SK-N-SH treated with all-trans-retinoic acid at 6 μM for 48 hours (cell line): ENCODE measurements at regions not wholly inside any gene's neighbourhood (a gene's known extent, or its start where the extent isn't known, plus 50 kb on each side); places are given as distances from the start of the nearest gene placed in this dataset.

Experiments used
- ATAC-seq: fragments of 200-7000 bp; cut with Tn5 transposase; 3 replicates; pipeline ENCODE4 v1.9.1; 2020; ENCODE audit warnings: mild to moderate bottlenecking, moderate library complexity
- ARNTL ChIP-seq: fragments of 450-650 bp; formaldehyde crosslinking; IDR thresholded peaks from 2 replicates; pipeline ENCODE4 v1.5.0; 2020; ENCODE audit warnings: low read depth, mild to moderate bottlenecking, moderate library complexity, borderline replicate concordance
- BACH2 ChIP-seq: fragments of 250-450 bp; sonication (Bioruptor Pico); IDR thresholded peaks from 2 replicates; pipeline ENCODE4 v1.9.0; 2021; ENCODE audit warnings: mild to moderate bottlenecking, borderline replicate concordance
- CSRNP3 ChIP-seq: fragments of 250-450 bp; sonication (Bioruptor Pico); IDR thresholded peaks from 2 replicates; pipeline ENCODE4 v1.5.1; 2021; ENCODE audit warnings: mild to moderate bottlenecking, moderate library complexity
- ESRRG ChIP-seq: fragments of 250-450 bp; sonication (Bioruptor Pico); IDR thresholded peaks from 2 replicates; pipeline ENCODE4 v1.6.1; 2021; ENCODE audit warnings: mild to moderate bottlenecking
- GLIS3 ChIP-seq: fragments of 250-450 bp; sonication (Bioruptor Pico); IDR thresholded peaks from 2 replicates; pipeline ENCODE4 v1.5.0; 2020; ENCODE audit warnings: mild to moderate bottlenecking, moderate library complexity
- OSR1 ChIP-seq: fragments of 250-450 bp; sonication (Bioruptor Pico); IDR thresholded peaks from 2 replicates; pipeline ENCODE4 v1.8.0; 2022; ENCODE audit warnings: moderate library complexity, mild to moderate bottlenecking, inconsistent platforms
- PATZ1 ChIP-seq: fragments of 250-450 bp; sonication (Bioruptor Pico); IDR thresholded peaks from 2 replicates; pipeline ENCODE4 v1.8.0; 2020; ENCODE audit warnings: mild to moderate bottlenecking, moderate library complexity, borderline replicate concordance
- POU6F1 ChIP-seq: fragments of 250-450 bp; sonication (Bioruptor Pico); IDR thresholded peaks from 2 replicates; pipeline ENCODE4 v1.8.0; 2021; ENCODE audit warnings: low read depth, mild to moderate bottlenecking, moderate library complexity, borderline replicate concordance
- PPARA ChIP-seq: fragments of 250-450 bp; sonication (Bioruptor Pico); IDR thresholded peaks from 2 replicates; pipeline ENCODE4 v1.5.0; 2020; ENCODE audit warnings: mild to moderate bottlenecking, borderline replicate concordance
- RARB ChIP-seq: fragments of 250-450 bp; sonication (Bioruptor Pico); IDR thresholded peaks from 2 replicates; pipeline ENCODE4 v1.8.0; 2021; ENCODE audit warnings: mild to moderate bottlenecking, moderate library complexity
- SNAI2 ChIP-seq: fragments of 250-450 bp; sonication (Bioruptor Pico); IDR thresholded peaks from 2 replicates; pipeline ENCODE4 v1.5.0; 2020; ENCODE audit warnings: mild to moderate bottlenecking, moderate library complexity
- TCF4 ChIP-seq: fragments of 250-450 bp; sonication (Bioruptor Pico); IDR thresholded peaks from 2 replicates; pipeline ENCODE4 v1.8.0; 2021; ENCODE audit warnings: mild to moderate bottlenecking, moderate library complexity, borderline replicate concordance
- TOX ChIP-seq: fragments of 250-450 bp; sonication (Bioruptor Pico); IDR thresholded peaks from 2 replicates; pipeline ENCODE4 v1.8.0; 2021; ENCODE audit warnings: mild to moderate bottlenecking, moderate library complexity, borderline replicate concordance
- TSHZ2 ChIP-seq: fragments of 250-450 bp; sonication (Bioruptor Pico); IDR thresholded peaks from 2 replicates; pipeline ENCODE4 v1.5.0; 2020; ENCODE audit warnings: mild to moderate bottlenecking, moderate library complexity
- ZC3H10 ChIP-seq: fragments of 250-450 bp; sonication (Bioruptor Pico); IDR thresholded peaks from 2 replicates; pipeline ENCODE4 v1.5.1; 2021; ENCODE audit warnings: mild to moderate bottlenecking, moderate library complexity
- ZFP3 ChIP-seq: fragments of 250-450 bp; sonication (Bioruptor Pico); IDR thresholded peaks from 2 replicates; pipeline ENCODE4 v1.5.0; 2020; ENCODE audit warnings: mild to moderate bottlenecking, moderate library complexity
- ZFP30 ChIP-seq: fragments of 450-650 bp; formaldehyde crosslinking; IDR thresholded peaks from 2 replicates; pipeline ENCODE4 v1.5.0; 2022; ENCODE audit warnings: mild to moderate bottlenecking, moderate library complexity
- ZNF565 ChIP-seq: fragments of 450-650 bp; formaldehyde crosslinking; conservative IDR thresholded peaks from 2 replicates; pipeline ENCODE4 v1.5.0; 2020; ENCODE audit warnings: low read depth, mild to moderate bottlenecking, moderate library complexity
- ZNF70 ChIP-seq: fragments of 450-650 bp; formaldehyde crosslinking; IDR thresholded peaks from 2 replicates; pipeline ENCODE4 v1.5.0; 2020; ENCODE audit warnings: mild to moderate bottlenecking, moderate library complexity
- ZNF8 ChIP-seq: fragments of 450-650 bp; formaldehyde crosslinking; IDR thresholded peaks from 2 replicates; pipeline ENCODE4 v1.5.0; 2020; ENCODE audit warnings: mild to moderate bottlenecking, moderate library complexity

- no peak for TF ChIP-seq TSHZ2 (CRISPR knock-in tag)
- no peak for TF ChIP-seq ZC3H10
- TF ChIP-seq TOX = no peak
- no peak for ATAC-seq
Measured at GRCh38 chr2:105962221-105962620, 217.5 kb downstream of the NCK2 start.

- no peak for ATAC-seq
- TF ChIP-seq ZC3H10 (no peak), ZNF565 (CRISPR knock-in tag) (no peak), ZFP30 (no peak), POU6F1 (CRISPR knock-in tag) (no peak), PPARA (CRISPR knock-in tag) (no peak), GLIS3 (CRISPR knock-in tag) (no peak), OSR1 (no peak), ARNTL (CRISPR knock-in tag) (no peak), ESRRG (CRISPR knock-in tag) (no peak), ZNF70 (CRISPR knock-in tag) (no peak), SNAI2 (CRISPR knock-in tag) (no peak), ZFP3 (CRISPR knock-in tag) (no peak), BACH2 (CRISPR knock-in tag) (no peak)
Measured at GRCh38 chr2:105961599-105962146, 217.0 kb downstream of the NCK2 start.

GRCh38 chr2:105959357-105959756 lies 214.6 kb downstream of the NCK2 start:
- TF ChIP-seq ZFP3 (CRISPR knock-in tag) = no peak
- TF ChIP-seq ZNF565 (CRISPR knock-in tag) = no peak
- TF ChIP-seq, all 23 proteins: peak for 0
- no peak for ATAC-seq

GRCh38 chr2:105954891-105955290 lies 210.2 kb downstream of the NCK2 start:
- ATAC-seq = no peak
- TF ChIP-seq ZNF8 (no peak), CSRNP3 (CRISPR knock-in tag) (no peak), POU6F1 (CRISPR knock-in tag) (no peak), ZNF565 (CRISPR knock-in tag) (no peak), TSHZ2 (CRISPR knock-in tag) (no peak), BACH2 (CRISPR knock-in tag) (no peak), TOX (no peak), PATZ1 (CRISPR knock-in tag) (no peak), RARB (no peak), SNAI2 (CRISPR knock-in tag) (no peak), ZNF70 (CRISPR knock-in tag) (no peak), TCF4 (CRISPR knock-in tag) (no peak), PPARA (CRISPR knock-in tag) (no peak), ZFP30 (no peak), GLIS3 (CRISPR knock-in tag) (no peak), OSR1 (no peak)
